IMR-90 (cell line): ENCODE measurements at regions not wholly inside any gene's neighbourhood (a gene's known extent, or its start where the extent isn't known, plus 50 kb on each side); places are given as distances from the start of the nearest gene placed in this dataset.

Source experiments
- ATAC-seq: fragments of 200-7000 bp; cut with Tn5 transposase; 2 replicates; pipeline ENCODE4 v1.9.1; 2020; ENCODE audit warnings: low read depth, mild to moderate bottlenecking, moderate library complexity
- BruUV-seq: library from RNA; stranded (reverse); fragments of 400-500 nt; replicated peaks from 2 replicates; lab custom pipeline; 2021; lab: Mats Ljungman, UMichigan
- CTCF ChIA-PET: fragments of 300-600 bp; formaldehyde crosslinking; extraction: SDS; loops from one replicate; lab custom pipeline; 2021; ENCODE audit warnings: antibody characterized with exemption; lab: Yijun Ruan, JAX
- POLR2A ChIA-PET: fragments of 300-600 bp; sonication (Branson Sonifier 250); formaldehyde crosslinking; loops from one replicate; lab custom pipeline; 2022; ENCODE audit warnings: antibody characterized with exemption; ENCODE audit not compliant: unreplicated experiment; lab: Charles Lee
- DNase-seq: peaks from one replicate; pipeline ENCODE4 v3.0.0; 2013
- H2AFZ ChIP-seq: replicated peaks from 2 replicates; pipeline ENCODE3; 2013; ENCODE audit warnings: low read length, mild to moderate bottlenecking; ENCODE audit not compliant: poor library complexity
- H2AK5ac ChIP-seq: 2 replicates; pipeline ENCODE4 v1.6.1; 2013; ENCODE audit warnings: low read depth, low read length, inconsistent platforms
- H2AK9ac ChIP-seq: replicated peaks from 2 replicates; pipeline ENCODE3; 2013; ENCODE audit warnings: mild to moderate bottlenecking, low read depth, low read length, moderate library complexity; ENCODE audit not compliant: poor library complexity
- H2BK120ac ChIP-seq: 2 replicates; pipeline ENCODE4 v1.6.1; 2013; ENCODE audit warnings: low read depth, low read length, inconsistent platforms
- H2BK15ac ChIP-seq: 3 replicates; pipeline ENCODE4 v1.6.1; 2013; ENCODE audit warnings: low read depth, low read length, inconsistent platforms
- H2BK20ac ChIP-seq: 2 replicates; pipeline ENCODE4 v1.6.1; 2013; ENCODE audit warnings: low read depth, mild to moderate bottlenecking, inconsistent platforms, low read length, moderate library complexity
- H2BK5ac ChIP-seq: 2 replicates; pipeline ENCODE4 v1.6.1; 2013; ENCODE audit warnings: mild to moderate bottlenecking, low read depth, low read length, inconsistent platforms; ENCODE audit not compliant: poor library complexity, severe bottlenecking
- H3K14ac ChIP-seq: replicated peaks from 2 replicates; pipeline ENCODE4 v1.6.1; 2013; ENCODE audit warnings: low read depth, low read length, inconsistent platforms
- H3K18ac ChIP-seq: 2 replicates; pipeline ENCODE4 v1.6.1; 2013; ENCODE audit warnings: low read depth, low read length, control low read depth
- H3K23ac ChIP-seq: 2 replicates; pipeline ENCODE4 v1.6.1; 2013; ENCODE audit warnings: low read depth, low read length, inconsistent platforms
- H3K27ac ChIP-seq: 2 replicates; pipeline ENCODE4 v1.5.1; 2013; ENCODE audit warnings: mild to moderate bottlenecking, control low read depth, low read length; ENCODE audit not compliant: insufficient read depth
- H3K27me3 ChIP-seq: 2 replicates; pipeline ENCODE4 v1.6.1; 2013; ENCODE audit warnings: low read length; ENCODE audit not compliant: control insufficient read depth, insufficient read depth
- H3K36me3 ChIP-seq: 2 replicates; pipeline ENCODE4 v1.6.1; 2013; ENCODE audit warnings: low read length, mixed read lengths; ENCODE audit not compliant: control insufficient read depth, insufficient read depth
- H3K4ac ChIP-seq: 2 replicates; pipeline ENCODE4 v1.6.1; 2013; ENCODE audit warnings: low read depth, low read length, inconsistent platforms
- H3K4me1 ChIP-seq: 2 replicates; pipeline ENCODE4 v1.6.1; 2013; ENCODE audit warnings: low read length, mixed read lengths; ENCODE audit not compliant: control insufficient read depth, insufficient read depth
- H3K4me2 ChIP-seq: 2 replicates; pipeline ENCODE4 v1.6.1; 2013; ENCODE audit warnings: low read depth, mild to moderate bottlenecking, control low read depth, low read length, moderate library complexity
- H3K4me3 ChIP-seq: 2 replicates; pipeline ENCODE4 v1.5.1; 2013; ENCODE audit warnings: low read depth, mild to moderate bottlenecking, control low read depth, low read length, moderate library complexity; ENCODE audit not compliant: insufficient read depth
- H3K56ac ChIP-seq: 2 replicates; pipeline ENCODE4 v1.6.1; 2013; ENCODE audit warnings: low read length, inconsistent platforms; ENCODE audit not compliant: insufficient read depth; ENCODE audit errors: extremely low read depth
- H3K79me1 ChIP-seq, 2 experiments: 2 replicates each; pipeline ENCODE4 v1.6.1; 2013; ENCODE audit warnings: low read length in 2 of 2, inconsistent platforms in 1 of 2, low read depth in 1 of 2
- H3K9ac ChIP-seq: 2 replicates; pipeline ENCODE4 v1.6.1; 2013; ENCODE audit warnings: low read depth, low read length, control low read depth
- H3K9me1 ChIP-seq: 2 replicates; pipeline ENCODE4 v1.6.1; 2013; ENCODE audit warnings: low read length, inconsistent platforms; ENCODE audit not compliant: insufficient read depth
- H3K9me3 ChIP-seq: 2 replicates; pipeline ENCODE4 v1.6.1; 2013; ENCODE audit warnings: low read length; ENCODE audit not compliant: control insufficient read depth, insufficient read depth
- H4K20me1 ChIP-seq: 2 replicates; pipeline ENCODE4 v1.6.1; 2013; ENCODE audit warnings: low read length, inconsistent platforms; ENCODE audit not compliant: insufficient read depth
- H4K5ac ChIP-seq: 2 replicates; pipeline ENCODE4 v1.6.1; 2013; ENCODE audit warnings: mild to moderate bottlenecking, low read depth, low read length, control low read depth
- H4K8ac ChIP-seq, 2 experiments: 2 replicates each; pipeline ENCODE4 v1.6.1; 2013; ENCODE audit warnings: low read depth in 2 of 2, low read length in 2 of 2, control low read depth in 1 of 2, inconsistent platforms in 1 of 2
- H4K91ac ChIP-seq: 2 replicates; pipeline ENCODE4 v1.6.1; 2013; ENCODE audit warnings: low read depth, low read length, inconsistent platforms; ENCODE audit not compliant: insufficient read depth
- MAFK ChIP-seq: IDR thresholded peaks from 2 replicates; pipeline ENCODE4 v1.6.1; 2012; ENCODE audit warnings: low read depth, low read length, improper control_type of control experiment
- MAZ ChIP-seq: IDR thresholded peaks from 2 replicates; pipeline ENCODE4 v1.6.1; 2012; ENCODE audit warnings: low read depth, mild to moderate bottlenecking, low read length, improper control_type of control experiment, moderate library complexity, borderline replicate concordance
- NFE2L2 ChIP-seq: fragments of 150-350 bp; IDR thresholded peaks from 2 replicates; pipeline ENCODE4 v1.6.1; 2016; ENCODE audit warnings: low read depth, mild to moderate bottlenecking, low read length
- RAD21 ChIP-seq: IDR thresholded peaks from 2 replicates; pipeline ENCODE4 v1.6.1; 2012; ENCODE audit warnings: low read length, improper control_type of control experiment
- WGBS, 2 experiments: methylation state at CpG; one replicate each; pipeline versions ENCODE4 v1.1.5 to v1.1.7; 2013; ENCODE audit warnings: missing lambda C conversion rate in 2 of 2; ENCODE audit not compliant: insufficient read length in 1 of 2; ENCODE audit errors: extremely low coverage in 2 of 2; 5-methylcytosine and 5-hydroxymethylcytosine counted together
- dilution Hi-C: fragments of 300-500 bp; cut with HindIII; formaldehyde crosslinking; loops from one replicate; pipeline ENCODE4 v1.14.3; 2018; ENCODE audit warnings: low sequenced_read_pairs; ENCODE audit not compliant: unreplicated experiment
- in situ Hi-C: fragments of 300-500 bp; cut with MboI; formaldehyde crosslinking; loops from 3 replicates; pipeline ENCODE4 v1.14.3; 2019; ENCODE audit warnings: low sequenced_read_pairs, inconsistent platforms, mixed read lengths
- intact Hi-C: fragments of 100-400 bp; cut with micrococcal nuclease; formaldehyde crosslinking; loops from 2 replicates; pipeline ENCODE4 v1.10.0; 2022

DNA sequence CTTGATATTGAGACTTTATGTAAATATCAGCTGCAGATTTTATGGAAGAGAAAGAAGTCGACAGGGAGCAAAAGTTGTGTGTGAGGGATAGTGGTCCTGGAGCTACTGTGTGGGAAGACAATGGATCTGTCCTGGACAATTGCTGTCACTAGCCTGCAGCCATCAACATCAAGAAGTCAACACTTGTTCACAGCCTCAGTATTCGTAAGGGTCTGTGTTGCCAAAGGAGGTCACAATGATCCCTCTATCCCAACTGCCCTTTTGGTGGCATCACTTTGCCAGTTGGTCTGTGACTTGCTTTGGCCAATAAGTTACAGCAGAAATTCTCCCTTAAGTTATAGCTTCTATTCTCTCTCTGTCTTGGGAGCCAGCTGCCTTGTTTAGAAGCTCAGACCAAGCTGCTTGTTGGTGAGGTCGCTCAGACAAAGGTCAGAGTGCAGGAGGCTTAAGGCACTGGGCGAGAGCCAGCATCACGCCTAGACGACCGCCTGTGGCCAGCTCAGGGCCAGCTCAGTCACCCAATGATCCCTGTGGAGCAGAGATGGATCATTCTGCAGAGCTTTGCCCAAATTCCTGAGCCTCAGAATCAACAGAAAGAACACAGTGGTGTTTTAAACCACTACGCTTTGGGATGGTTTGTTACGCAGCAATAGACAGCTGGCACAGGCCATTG lies 134.9 kb downstream of the RHOU start:
- no peaks in the 10 kb centered on the region for H3K36me3 ChIP-seq
- no peak overlapping the region; the same call in 1 of the 2 replicates for H3K23ac ChIP-seq
- no peak overlapping the region for H3K14ac ChIP-seq
- H3K9me3 ChIP-seq: no peaks in the 10 kb centered on the region
- no peaks in the 10 kb centered on the region for H3K9me1 ChIP-seq
- H2BK20ac ChIP-seq: no peak overlapping the region
- intact Hi-C loops: no loop called here
- no peak overlapping the region for H3K27ac ChIP-seq
- ChIA-PET POLR2A (no interaction called here), CTCF (interaction anchor here (0.9 kb wide), 1 partner anchor 9 kb away, joined by 3 read pairs; no protein-coding TSS in a partner anchor)
- no peak overlapping the region for H2BK120ac ChIP-seq
- no peak for DNase-seq
- H3K4me3 ChIP-seq: no peak overlapping the region
- WGBS, 2 experiments: 74% methylated on average over 6 of the region's 9 CpGs; no CpG with 5 or more reads in 1 of the 2 experiments
- no peak overlapping the region for H3K18ac ChIP-seq
- BruUV-seq: no TSS peak
- no peak overlapping the region for H2BK15ac ChIP-seq
- no peak for TF ChIP-seq NFE2L2
- TF ChIP-seq RAD21: no peak
- no peak for TF ChIP-seq MAZ
- TF ChIP-seq MAFK: no peak
- H2AFZ ChIP-seq: no peak overlapping the region
- no peak overlapping the region for H3K56ac ChIP-seq
- no peak overlapping the region for H2AK5ac ChIP-seq
- no peak overlapping the region for H3K4ac ChIP-seq
- no peak overlapping the region for H3K4me2 ChIP-seq
- no peak overlapping the region for H3K9ac ChIP-seq
- in situ Hi-C loops: no loop called here
- H3K4me1 ChIP-seq: peaks cover 8% of the 10 kb centered on the region; the same call in 1 of the 2 replicates
- H2AK9ac ChIP-seq: no peak overlapping the region
- no peak overlapping the region for H4K8ac ChIP-seq
- no peak overlapping the region for H2BK5ac ChIP-seq
- H4K91ac ChIP-seq: no peak overlapping the region
- H4K5ac ChIP-seq: no peak overlapping the region
- H3K27me3 ChIP-seq: peaks cover 12% of the 10 kb centered on the region
- ATAC-seq: no peak
- H3K79me1 ChIP-seq: no peaks in the 10 kb centered on the region
- dilution Hi-C loops: no loop called here
- no peaks in the 10 kb centered on the region for H4K20me1 ChIP-seq
